BLaER1 treated with 17β-estradiol and CSF1 and Interleukin-3, amounts not matched to agents 10 nM and 100 nM (cell line): ENCODE measurements at regions not wholly inside any gene's neighbourhood (a gene's known extent, or its start where the extent isn't known, plus 50 kb on each side); places are given as distances from the start of the nearest gene placed in this dataset.
A peak's percentile ranks its signal among the peaks of the same experiment; 100 is the strongest.

Experiments used
- H3K27ac ChIP-seq, 11 experiments: shearing (Covaris generic); formaldehyde crosslinking; 2 replicates each; pipeline ENCODE4 v1.8.1; 2022
- H3K27me3 ChIP-seq, 11 experiments: shearing (Covaris generic); formaldehyde crosslinking; 2 replicates each; pipeline ENCODE4 v1.8.1; 2022
- H3K36me3 ChIP-seq, 11 experiments: shearing (Covaris generic); formaldehyde crosslinking; 2 replicates each; pipeline ENCODE4 v1.8.1; 2022
- H3K4me1 ChIP-seq, 10 experiments: shearing (Covaris generic); formaldehyde crosslinking; 2 replicates each; pipeline ENCODE4 v1.8.1; 2022
- H3K4me2 ChIP-seq, 11 experiments: shearing (Covaris generic); formaldehyde crosslinking; 2 replicates each; pipeline ENCODE4 v1.8.1; 2022
- H3K4me3 ChIP-seq, 10 experiments: shearing (Covaris generic); formaldehyde crosslinking; 2 replicates each; pipeline ENCODE4 v1.8.1; 2022
- H3K9ac ChIP-seq, 11 experiments: shearing (Covaris generic); formaldehyde crosslinking; 2 replicates each; pipeline ENCODE4 v1.8.1; 2022
- H3K9me3 ChIP-seq, 11 experiments: shearing (Covaris generic); formaldehyde crosslinking; replicated peaks in 1 of 11; 2 replicates each; pipeline ENCODE4 v1.8.1; 2022
- H4K20me1 ChIP-seq, 11 experiments: shearing (Covaris generic); formaldehyde crosslinking; 2 replicates each; pipeline ENCODE4 v1.8.1; 2022
- Cebpa-rat ChIP-seq, 11 experiments: shearing (Covaris generic); IDR thresholded peaks; 2 replicates each; pipeline ENCODE4 v1.8.1; 2022

DNA sequence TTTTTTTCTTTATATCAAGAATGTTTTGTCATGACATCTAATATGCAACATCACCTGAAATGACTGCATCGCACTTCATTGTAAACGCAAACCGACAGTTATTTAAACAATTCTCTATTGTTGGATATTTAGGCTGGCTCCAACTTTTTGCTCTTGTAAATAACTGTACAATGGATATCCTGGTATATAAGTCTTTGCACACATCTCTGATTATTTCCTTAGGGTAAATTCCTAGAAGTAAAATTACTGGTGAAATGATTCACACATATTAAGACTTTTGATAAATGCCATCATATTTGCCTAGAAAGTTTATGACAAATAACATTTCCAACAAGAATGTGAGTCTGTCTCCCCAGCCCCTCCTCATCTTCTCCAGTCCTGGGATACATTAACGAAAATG lies 154.7 kb downstream of the TFAP2C start:
- no peaks in the 10 kb centered on the region for H3K36me3 ChIP-seq
- H4K20me1 ChIP-seq = no peaks in the 10 kb centered on the region
- no peak overlapping the region for H3K27ac ChIP-seq
- H3K27me3 ChIP-seq = no peaks in the 10 kb centered on the region
- H3K4me1 ChIP-seq = peaks cover 14 to 30% (median 23%) of the 10 kb centered on the region in 10 experiments
- H3K9me3 ChIP-seq = no peaks in the 10 kb centered on the region
- no peak overlapping the region for H3K4me3 ChIP-seq
- H3K9ac ChIP-seq = no peak overlapping the region
- H3K4me2 ChIP-seq = no peak overlapping the region
- no peak for TF ChIP-seq Cebpa-rat (IDR thresholded peaks at IDR 0.05)

DNA sequence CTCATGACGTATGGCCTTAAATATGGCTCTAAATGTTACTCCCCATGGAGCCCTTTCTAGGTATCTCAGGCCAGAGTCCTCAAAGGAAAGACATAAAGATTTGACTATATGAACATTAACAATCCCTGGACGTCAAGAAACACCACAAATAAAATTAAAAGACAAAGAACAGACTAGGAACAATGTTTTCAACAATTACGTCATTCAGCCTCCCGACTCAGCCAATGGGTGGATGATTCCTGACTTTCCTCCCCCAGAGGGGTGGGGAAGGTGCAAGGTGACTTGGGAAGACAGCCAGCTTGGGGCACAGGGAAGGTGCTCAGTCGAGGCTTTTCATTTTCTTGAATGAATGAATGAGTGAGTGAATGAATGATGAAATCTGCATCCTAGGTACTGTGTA lies 157.4 kb downstream of the TFAP2C start:
- no peak for TF ChIP-seq Cebpa-rat (IDR thresholded peaks at IDR 0.05)
- no peak overlapping the region for H3K9ac ChIP-seq

DNA sequence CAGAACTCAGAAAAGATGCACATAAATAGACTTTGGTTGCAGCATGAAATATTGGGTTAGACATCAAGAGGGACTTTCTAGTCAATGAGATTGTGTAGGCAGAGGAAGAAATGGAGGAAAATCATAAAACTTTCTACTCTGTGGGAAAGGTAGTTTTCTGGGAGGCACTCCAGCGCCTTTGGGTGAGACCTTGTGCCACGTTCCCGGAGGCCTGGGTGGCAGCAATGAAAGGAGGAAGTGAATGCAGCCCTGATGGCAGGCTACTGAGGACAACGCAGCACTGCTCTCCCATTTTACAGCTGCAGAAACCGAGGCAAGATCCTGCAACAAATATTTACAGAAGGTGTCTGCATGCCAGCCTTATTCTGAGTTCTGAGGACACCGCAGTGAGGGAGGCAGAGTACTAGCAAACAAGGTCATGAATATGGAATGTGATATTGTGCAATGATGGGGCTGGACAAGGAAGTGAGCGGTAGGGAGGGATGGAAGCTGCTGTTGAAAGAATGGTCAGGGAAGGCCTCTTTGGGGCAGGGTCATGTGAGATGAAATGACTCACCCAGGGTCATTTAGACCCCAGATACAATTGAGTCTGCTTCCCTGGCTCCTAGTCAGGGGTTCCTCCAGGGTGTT lies 159.1 kb downstream of the TFAP2C start:
- no peaks in the 10 kb centered on the region for H3K27me3 ChIP-seq
- H3K36me3 ChIP-seq = no peaks in the 10 kb centered on the region
- no peak overlapping the region for H3K4me3 ChIP-seq
- H3K9me3 ChIP-seq = no peaks in the 10 kb centered on the region
- H4K20me1 ChIP-seq = no peaks in the 10 kb centered on the region
- TF ChIP-seq Cebpa-rat (IDR thresholded peaks at IDR 0.05) = peak in 5 of 11 experiments; percentile 31 to 58 (median 55); a peak in 4 of 22 replicates
- peak overlapping the region in 6 of 11 experiments; percentile 18 to 77 (median 65); a peak in 11 of 22 replicates for H3K4me2 ChIP-seq
- H3K4me1 ChIP-seq = peaks cover 22 to 39% (median 29%) of the 10 kb centered on the region in 10 experiments
- H3K9ac ChIP-seq = no peak overlapping the region
- peak overlapping the region in 3 of 11 experiments; percentile 29 to 36 (median 31); a peak in 3 of 22 replicates for H3K27ac ChIP-seq

More for the DNA sequence above, 157.4 kb downstream of the TFAP2C start:
- Histone ChIP-seq H3K27me3 (no peaks in the 10 kb centered on the region), H3K4me2 (no peak overlapping the region), H3K36me3 (no peaks in the 10 kb centered on the region), H3K27ac (no peak overlapping the region), H3K4me1 (peaks cover 19 to 33% (median 24%) of the 10 kb centered on the region in 10 experiments), H3K9me3 (no peaks in the 10 kb centered on the region), H4K20me1 (no peaks in the 10 kb centered on the region), H3K4me3 (no peak overlapping the region)

DNA sequence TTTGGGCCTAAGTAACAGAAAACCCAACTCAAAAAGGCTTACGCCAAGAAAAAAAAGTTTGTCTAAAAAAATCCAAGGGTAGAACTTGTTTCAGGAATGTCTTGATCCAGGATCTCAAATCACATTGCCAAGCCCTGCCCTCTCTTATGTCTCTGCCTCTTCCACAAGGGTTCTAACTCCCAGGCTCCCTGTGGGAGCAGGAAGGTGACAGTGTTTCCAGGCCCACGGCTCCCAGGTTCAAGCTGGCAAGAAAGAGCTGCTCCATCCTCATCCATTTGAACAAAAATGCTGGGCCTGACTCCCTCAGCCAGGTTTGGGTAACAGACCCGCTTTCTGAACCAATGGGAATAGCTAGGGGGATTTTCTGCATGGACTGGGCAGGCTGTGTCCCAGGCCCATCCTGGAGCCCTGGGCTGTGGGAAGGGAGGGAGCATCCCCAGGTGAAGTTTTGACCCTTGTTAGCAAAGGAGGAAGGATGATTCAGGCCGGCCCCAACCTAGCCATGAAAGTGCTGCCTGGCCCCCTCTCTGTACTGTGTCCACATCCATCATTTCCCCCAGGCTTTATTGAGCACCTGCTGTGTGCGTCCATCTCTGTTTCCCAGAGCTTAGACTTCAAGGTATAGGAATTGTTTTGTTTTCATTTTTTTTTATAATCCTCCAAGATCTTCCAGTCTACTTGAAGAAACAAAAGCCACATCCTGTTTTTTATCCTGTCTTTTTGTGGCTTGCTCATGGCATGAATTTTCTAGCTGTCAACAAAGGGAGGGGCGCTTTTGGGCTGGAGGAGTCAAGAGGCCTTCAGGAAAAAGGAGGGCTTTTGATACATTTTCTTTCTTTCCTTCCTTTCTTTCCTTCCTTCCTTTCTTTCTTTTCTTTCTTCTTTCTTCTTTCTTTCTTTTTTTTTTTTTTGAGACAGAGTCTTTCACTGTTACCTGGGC lies 159.8 kb downstream of the TFAP2C start:
- Histone ChIP-seq H3K4me2 (peak overlapping the region; percentile 6 to 77 (median 54); a peak in 19 of 22 replicates), H3K9me3 (no peaks in the 10 kb centered on the region), H4K20me1 (no peaks in the 10 kb centered on the region), H3K27ac (peak overlapping the region in 5 of 11 experiments; percentile 23 to 36 (median 31); a peak in 7 of 22 replicates), H3K27me3 (no peaks in the 10 kb centered on the region), H3K4me3 (no peak overlapping the region), H3K9ac (no peak overlapping the region; a peak in 1 of 22 replicates), H3K36me3 (no peaks in the 10 kb centered on the region), H3K4me1 (peaks cover 22 to 39% (median 29%) of the 10 kb centered on the region in 10 experiments)
- no peak for TF ChIP-seq Cebpa-rat (IDR thresholded peaks at IDR 0.05)

DNA sequence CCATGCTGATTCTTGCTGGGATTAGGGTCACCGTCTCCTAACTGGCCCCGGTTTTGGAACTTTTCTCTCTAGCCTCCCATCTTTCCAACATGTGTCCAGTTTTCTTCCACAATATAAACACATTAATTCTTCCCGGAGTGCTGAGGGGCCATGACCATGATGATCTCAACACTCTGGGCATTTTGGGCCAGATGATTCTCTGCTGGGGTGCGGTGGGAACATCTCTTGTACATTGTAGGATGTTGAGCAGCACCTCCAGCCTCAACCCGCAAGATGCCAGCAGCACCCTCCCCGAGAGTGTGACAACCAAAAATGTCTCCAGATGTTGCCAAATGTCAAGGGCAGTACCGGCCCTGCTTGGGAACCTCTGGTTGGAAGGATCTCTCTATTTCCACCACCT lies 164.8 kb downstream of the TFAP2C start:
- no peak for TF ChIP-seq Cebpa-rat (IDR thresholded peaks at IDR 0.05)
- Histone ChIP-seq H4K20me1 (no peaks in the 10 kb centered on the region), H3K4me2 (no peak overlapping the region), H3K27me3 (no peaks in the 10 kb centered on the region), H3K4me3 (no peak overlapping the region), H3K9ac (no peak overlapping the region), H3K4me1 (peaks cover 11 to 34% (median 27%) of the 10 kb centered on the region in 10 experiments), H3K9me3 (peaks cover 5 to 14% (median 9%) of the 10 kb centered on the region in 11 experiments; a peak in 17 of 22 replicates), H3K36me3 (no peaks in the 10 kb centered on the region; a peak in 1 of 22 replicates), H3K27ac (no peak overlapping the region)

DNA sequence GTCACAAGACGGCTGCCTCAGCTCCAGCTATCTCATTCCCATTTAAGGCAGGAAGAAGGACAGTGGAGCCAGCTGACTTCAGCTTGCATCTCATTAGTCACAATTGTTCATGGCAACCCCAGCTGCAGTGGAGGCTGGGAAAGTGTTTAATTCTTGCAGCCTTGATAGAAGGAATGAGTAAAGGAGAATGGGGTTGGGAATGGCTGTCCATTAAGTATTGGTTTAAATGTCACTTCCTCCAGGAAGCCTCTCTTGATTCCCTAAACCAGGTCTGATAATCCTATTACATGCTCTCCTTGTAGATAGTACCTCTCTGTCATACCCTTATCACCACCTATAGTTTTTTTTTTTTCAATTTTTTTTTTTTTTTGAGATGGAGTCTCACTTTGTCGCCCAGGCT lies 166.4 kb downstream of the TFAP2C start:
- no peak overlapping the region for H3K27ac ChIP-seq
- no peaks in the 10 kb centered on the region for H3K27me3 ChIP-seq
- no peak overlapping the region for H3K4me2 ChIP-seq
- no peaks in the 10 kb centered on the region for H4K20me1 ChIP-seq
- no peak overlapping the region for H3K4me3 ChIP-seq
- H3K4me1 ChIP-seq = peaks cover 0 to 22% (median 18%) of the 10 kb centered on the region in 10 experiments; a peak in 16 of 20 replicates
- H3K36me3 ChIP-seq = no peaks in the 10 kb centered on the region; a peak in 1 of 22 replicates
- no peak for TF ChIP-seq Cebpa-rat (IDR thresholded peaks at IDR 0.05)
- H3K9me3 ChIP-seq = peaks cover 5 to 20% (median 13%) of the 10 kb centered on the region in 11 experiments; a peak in 17 of 22 replicates
- H3K9ac ChIP-seq = no peak overlapping the region

DNA sequence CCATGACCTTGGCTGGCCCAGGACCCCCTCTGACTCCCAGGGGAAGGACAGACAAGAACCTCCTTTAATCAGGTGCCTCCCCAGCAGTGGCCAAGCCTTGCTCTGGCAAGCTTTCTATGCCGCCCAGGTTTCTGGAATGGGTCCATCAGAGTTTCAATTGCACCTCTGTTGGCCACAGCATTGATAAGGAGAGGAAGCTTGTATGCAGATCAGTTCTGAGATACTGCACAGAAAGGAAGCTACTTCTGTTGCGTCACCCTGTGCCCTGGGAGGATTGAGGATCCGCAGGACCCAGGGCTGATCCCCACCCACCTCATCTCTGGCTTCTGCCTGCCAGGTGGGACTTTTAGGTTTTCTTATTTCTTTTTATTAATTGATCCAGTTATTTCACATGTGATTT lies 167.2 kb downstream of the TFAP2C start:
- TF ChIP-seq Cebpa-rat (IDR thresholded peaks at IDR 0.05) = peak in 1 of 11 experiments; percentile 53; a peak in 2 of 22 replicates
- Histone ChIP-seq H3K9ac (no peak overlapping the region), H3K27ac (no peak overlapping the region), H3K4me2 (peak overlapping the region in 5 of 11 experiments; percentile 5 to 37 (median 27); a peak in 8 of 22 replicates), H4K20me1 (no peaks in the 10 kb centered on the region), H3K9me3 (peaks cover 5 to 20% (median 13%) of the 10 kb centered on the region in 11 experiments; a peak in 17 of 22 replicates), H3K4me1 (peaks cover 0 to 18% (median 13%) of the 10 kb centered on the region in 10 experiments; a peak in 16 of 20 replicates), H3K27me3 (no peaks in the 10 kb centered on the region), H3K4me3 (no peak overlapping the region), H3K36me3 (no peaks in the 10 kb centered on the region; a peak in 1 of 22 replicates)

DNA sequence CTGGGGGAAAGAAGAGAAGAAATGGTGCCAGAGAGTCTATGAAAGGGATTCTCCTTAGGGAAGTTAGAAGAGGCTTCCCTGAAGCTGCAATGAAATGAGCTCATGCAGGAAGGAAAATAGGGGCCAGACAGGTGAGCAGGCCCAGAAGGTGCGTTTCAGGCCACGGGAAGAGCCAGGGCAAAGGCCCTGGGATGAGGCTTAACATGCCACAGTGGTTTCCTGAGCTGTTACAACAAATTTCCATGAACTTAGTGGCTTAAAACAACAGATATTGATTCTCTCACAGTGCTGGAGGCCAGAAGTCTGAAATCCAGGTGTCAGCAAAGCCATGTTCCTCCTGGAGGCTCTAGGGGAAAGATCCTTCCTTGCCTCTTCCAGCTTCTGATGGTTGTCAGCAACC lies 167.9 kb downstream of the TFAP2C start:
- H3K4me1 ChIP-seq = peaks cover 0 to 11% (median 6%) of the 10 kb centered on the region in 10 experiments; a peak in 13 of 20 replicates
- H3K4me3 ChIP-seq = no peak overlapping the region
- no peaks in the 10 kb centered on the region for H4K20me1 ChIP-seq
- peaks cover 5 to 20% (median 13%) of the 10 kb centered on the region in 11 experiments; a peak in 17 of 22 replicates for H3K9me3 ChIP-seq
- H3K27me3 ChIP-seq = no peaks in the 10 kb centered on the region
- no peak overlapping the region for H3K27ac ChIP-seq
- H3K36me3 ChIP-seq = no peaks in the 10 kb centered on the region; a peak in 1 of 22 replicates
- H3K4me2 ChIP-seq = no peak overlapping the region
- TF ChIP-seq Cebpa-rat (IDR thresholded peaks at IDR 0.05) = no peak
- no peak overlapping the region for H3K9ac ChIP-seq

DNA sequence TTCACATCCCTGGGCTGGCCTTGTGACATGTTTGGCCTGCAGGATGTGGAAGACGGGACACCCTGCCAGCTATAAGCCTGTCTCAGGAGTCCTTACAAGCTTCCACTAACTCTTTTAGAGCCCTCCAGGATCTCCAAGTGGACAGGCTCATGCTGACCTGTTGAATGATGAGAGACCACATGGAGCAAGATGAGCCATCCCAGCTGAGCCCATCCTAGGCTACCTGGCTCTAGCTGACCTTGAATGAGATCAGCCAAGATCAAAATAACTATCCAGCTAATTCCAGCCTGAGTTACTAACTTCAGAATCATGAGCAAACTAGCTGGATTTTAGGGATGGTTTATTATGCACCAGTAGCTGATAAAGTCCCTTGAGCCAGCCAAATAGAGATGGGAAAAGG lies 169.5 kb downstream of the TFAP2C start:
- no peaks in the 10 kb centered on the region; a peak in 1 of 22 replicates for H3K36me3 ChIP-seq
- peaks cover 0 to 8% (median 6%) of the 10 kb centered on the region in 10 experiments; a peak in 8 of 20 replicates for H3K4me1 ChIP-seq
- no peak for TF ChIP-seq Cebpa-rat (IDR thresholded peaks at IDR 0.05)
- H4K20me1 ChIP-seq = no peaks in the 10 kb centered on the region
- no peaks in the 10 kb centered on the region for H3K27me3 ChIP-seq
- H3K4me2 ChIP-seq = no peak overlapping the region
- no peak overlapping the region for H3K4me3 ChIP-seq
- H3K9me3 ChIP-seq = peaks cover 5 to 20% (median 13%) of the 10 kb centered on the region in 11 experiments; a peak in 17 of 22 replicates
- no peak overlapping the region for H3K27ac ChIP-seq
- no peak overlapping the region for H3K9ac ChIP-seq
